NCI-H345 treated with DMSO at 0.1 percent for 48 hours (cell line): ENCODE measurements at regions not wholly inside any gene's neighbourhood (a gene's known extent, or its start where the extent isn't known, plus 50 kb on each side); places are given as distances from the start of the nearest gene placed in this dataset.

ENCODE experiments used
- DNase-seq: peaks from one replicate; lab custom pipeline; 2025; ENCODE audit not compliant: unreplicated experiment; lab: John Stamatoyannopoulos, UW

GRCh38 chr12:127656266-127656665 is 610.7 kb upstream of the TMEM132C start:
- no peak for DNase-seq

GRCh38 chr12:127657036-127657435 is 609.9 kb upstream of the TMEM132C start:
- no peak for DNase-seq

DNA sequence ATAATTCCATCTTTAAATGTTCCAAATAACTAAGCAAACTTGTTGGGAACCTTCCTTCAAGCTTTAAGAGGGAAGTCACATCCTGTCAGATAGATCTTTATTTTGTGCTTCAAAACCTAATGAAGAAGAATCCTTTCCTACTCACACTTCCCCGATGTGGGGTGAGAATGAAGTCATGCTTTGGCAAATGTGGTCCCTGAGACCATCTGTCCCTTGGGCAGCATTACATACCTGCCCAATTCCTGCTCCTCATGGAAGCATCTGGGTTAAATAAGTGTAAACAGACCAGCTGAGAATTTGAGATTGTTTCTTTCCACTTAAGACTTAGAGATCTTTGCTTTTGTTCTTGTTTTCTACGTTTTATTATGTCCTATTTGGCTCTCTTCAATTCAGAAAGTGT is 606.0 kb upstream of the TMEM132C start:
- DNase-seq: no peak

GRCh38 chr12:127663716-127664115 is 603.3 kb upstream of the TMEM132C start:
- no peak for DNase-seq

DNA sequence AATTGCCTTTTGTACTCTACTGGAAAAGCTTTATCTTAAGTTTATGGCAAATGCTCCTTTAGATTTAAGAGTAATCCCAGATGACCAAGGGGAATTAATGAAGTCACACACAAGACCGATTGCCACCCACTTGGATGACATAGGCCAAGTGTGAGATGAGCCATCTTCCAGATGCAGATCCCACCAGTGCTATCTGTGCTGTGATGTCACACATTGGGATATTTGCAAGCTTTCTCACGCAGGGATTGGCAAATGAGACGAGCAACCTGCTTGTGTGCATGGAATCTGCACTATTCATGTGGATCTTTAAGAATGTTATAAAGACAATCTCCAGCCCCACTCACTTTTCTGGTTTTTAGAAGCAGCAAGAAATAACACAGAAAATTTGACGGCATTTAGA is 602.1 kb upstream of the TMEM132C start:
- no peak for DNase-seq

- DNase-seq: no peak
Measured at GRCh38 chr12:127667131-127667685, 599.8 kb upstream of the TMEM132C start.

GRCh38 chr12:127670294-127670693 is 596.7 kb upstream of the TMEM132C start:
- DNase-seq: no peak

- DNase-seq: no peak
Measured at GRCh38 chr12:127670796-127671195, 596.2 kb upstream of the TMEM132C start.

DNA sequence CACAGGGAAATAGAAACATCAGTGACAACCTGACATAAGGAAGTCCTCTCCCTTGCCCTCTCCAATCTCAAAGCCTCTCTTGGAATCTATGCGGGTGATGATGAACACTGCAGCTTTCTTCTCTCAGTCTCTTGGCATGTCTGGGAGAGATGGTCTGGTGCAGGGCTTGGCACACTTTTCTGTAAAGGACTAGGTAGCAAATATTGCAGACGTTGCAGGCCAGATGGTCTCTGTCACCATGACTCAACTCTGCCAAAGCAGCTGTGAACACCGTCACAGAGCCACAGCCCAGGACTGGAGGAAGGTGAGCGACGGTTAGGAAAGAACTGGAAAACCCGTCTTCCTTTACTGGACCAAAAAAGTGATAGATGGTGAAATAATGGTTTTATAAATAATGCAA is 591.0 kb upstream of the TMEM132C start:
- DNase-seq: no peak

GRCh38 chr12:127677537-127678131 is 589.3 kb upstream of the TMEM132C start:
- peak; percentile 49 for DNase-seq

DNA sequence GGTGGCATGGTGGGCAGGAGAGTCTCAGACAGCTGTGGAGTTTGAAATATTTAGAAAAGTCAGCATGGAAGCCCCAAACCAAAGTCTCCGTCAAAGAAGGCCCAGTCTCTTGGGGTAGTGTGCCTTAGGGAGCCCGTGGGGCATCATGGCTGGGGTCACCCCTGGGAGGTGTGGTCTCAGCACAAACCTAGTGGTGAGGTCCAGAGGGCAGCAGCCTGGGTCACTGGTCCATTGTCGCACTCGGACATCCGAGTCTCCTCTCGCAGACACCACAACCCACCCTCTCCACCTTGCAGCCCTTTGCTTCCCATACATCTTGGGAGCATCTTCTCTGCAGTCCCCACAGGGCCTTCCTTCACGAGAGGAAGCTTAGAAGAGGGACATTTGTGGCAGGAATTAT is 588.0 kb upstream of the TMEM132C start:
- no peak for DNase-seq

GRCh38 chr12:127680516-127680915 is 586.5 kb upstream of the TMEM132C start:
- DNase-seq: no peak

DNA sequence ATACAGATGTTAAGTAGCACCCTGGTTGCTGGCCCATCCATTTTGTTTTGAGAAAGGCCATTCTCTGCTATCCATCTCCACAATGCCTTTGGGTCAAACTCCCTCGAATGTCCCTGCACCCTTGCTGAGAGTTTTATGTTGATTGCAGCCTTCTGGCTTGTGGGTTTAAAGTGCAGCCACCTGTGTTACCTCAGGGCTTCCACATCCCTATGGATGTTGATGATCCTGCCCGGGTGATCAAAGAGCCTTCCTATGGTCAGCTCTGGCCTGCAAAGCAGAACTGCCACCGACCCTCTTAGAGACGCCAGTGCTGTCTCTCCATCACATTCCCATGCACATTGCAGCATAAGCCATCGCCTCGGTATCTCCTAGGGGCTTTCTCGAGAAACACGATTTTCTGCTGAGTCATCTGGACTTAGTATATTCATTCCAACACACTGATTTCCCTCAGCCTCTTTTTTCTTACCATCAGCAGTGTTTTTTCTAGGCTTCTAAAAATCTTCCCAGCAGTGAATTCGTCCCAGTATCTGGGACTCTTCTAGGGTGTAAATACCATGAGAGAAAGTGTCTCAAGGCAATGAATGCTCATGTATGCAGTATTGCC is 585.7 kb upstream of the TMEM132C start:
- DNase-seq: no peak

GRCh38 chr12:127685491-127685890 is 581.5 kb upstream of the TMEM132C start:
- no peak for DNase-seq

DNA sequence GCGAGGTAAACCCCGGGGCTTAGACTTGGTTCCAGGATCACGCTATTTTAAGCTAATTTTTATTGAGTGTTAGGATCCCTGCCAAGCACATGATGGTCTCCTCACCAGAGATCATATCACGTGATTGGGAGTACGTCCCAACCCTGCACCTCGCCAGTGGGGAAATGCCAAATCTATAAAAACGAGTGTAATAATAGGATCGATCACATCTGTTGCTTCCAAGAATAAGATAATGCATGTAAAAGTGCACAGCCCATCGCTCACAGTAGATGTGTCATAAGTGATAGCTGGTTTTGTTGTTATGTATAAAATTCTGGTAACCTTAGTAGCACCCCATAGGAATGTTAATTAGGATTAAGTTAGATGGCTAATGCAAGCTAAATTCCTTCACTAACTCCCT is 581.0 kb upstream of the TMEM132C start:
- no peak for DNase-seq

DNA sequence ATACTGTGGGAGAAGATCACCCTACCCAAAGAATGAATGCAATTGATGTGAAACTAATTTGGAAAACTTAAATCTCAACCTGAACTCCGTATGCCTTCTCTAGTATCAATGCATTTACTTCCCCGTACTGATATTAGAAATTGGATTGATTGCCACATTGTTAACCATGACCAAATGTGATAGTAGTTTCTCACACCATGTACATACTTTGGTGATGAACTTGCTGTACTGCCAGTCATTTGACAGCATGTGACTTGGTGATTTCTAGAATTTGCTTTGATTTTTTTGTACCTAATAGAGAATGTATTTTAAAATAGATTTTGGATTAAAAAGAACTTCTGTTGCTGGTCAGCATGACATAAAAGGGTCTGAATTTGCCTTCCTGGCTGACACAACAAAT is 579.8 kb upstream of the TMEM132C start:
- no peak for DNase-seq

GRCh38 chr12:127688906-127689428 is 578.0 kb upstream of the TMEM132C start:
- DNase-seq: no peak

DNA sequence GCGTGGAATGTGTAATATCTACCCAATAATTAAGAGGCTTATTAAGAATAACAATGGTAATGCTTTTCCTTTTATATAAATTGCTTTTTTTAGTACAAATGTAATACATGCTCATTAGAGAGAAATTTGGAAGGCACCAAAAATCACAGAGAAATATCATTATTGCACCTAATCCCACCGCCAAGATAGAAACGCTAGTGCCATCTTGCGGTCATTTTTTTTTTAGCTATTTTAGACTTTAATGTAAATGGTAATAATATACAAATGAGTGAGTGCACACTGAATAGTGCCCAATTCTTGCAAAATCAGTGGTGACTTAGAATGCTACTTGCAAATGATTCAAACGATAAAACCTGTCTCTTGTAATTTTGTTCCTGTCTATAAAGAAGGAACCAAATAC is 576.8 kb upstream of the TMEM132C start:
- no peak for DNase-seq

- DNase-seq: no peak
Measured at GRCh38 chr12:127696963-127697362, 570.0 kb upstream of the TMEM132C start.

DNA sequence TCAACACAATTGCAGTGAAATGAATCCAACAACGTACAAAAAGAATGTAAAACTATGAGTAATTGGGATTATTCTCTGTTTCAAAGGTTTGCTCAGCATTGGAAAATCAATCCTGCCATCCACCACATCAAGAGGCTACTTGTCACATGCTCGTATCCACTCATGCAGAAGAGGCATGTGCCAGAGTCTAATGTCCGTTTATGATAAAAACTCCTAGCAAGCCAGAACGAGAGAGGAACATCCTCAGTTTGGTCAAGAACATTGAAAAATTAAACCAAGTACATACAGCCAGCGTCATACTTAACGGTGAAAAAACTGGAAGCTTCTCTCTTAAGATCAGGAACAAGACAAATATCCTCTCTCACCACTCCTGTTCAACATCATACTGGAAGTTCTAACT is 563.9 kb upstream of the TMEM132C start:
- DNase-seq: no peak

DNA sequence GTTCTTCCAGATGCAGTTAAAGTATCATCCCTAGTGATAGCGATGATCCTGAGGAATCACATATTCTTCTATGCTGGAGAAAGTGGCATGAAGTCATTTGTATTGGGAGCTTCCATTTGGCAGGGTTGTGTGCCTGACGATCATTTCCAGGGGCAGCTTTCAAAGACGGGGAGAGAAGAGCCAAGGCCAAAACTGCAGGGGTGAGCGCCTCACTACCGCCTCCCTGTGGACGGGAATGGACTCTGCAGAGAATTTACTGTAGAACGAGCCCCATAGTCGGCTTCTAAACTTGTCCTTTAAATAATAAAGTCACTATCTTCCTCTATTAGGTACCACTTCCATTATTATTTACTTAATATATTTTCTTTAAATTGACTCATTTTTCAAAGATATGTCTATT is 555.9 kb upstream of the TMEM132C start:
- no peak for DNase-seq

DNA sequence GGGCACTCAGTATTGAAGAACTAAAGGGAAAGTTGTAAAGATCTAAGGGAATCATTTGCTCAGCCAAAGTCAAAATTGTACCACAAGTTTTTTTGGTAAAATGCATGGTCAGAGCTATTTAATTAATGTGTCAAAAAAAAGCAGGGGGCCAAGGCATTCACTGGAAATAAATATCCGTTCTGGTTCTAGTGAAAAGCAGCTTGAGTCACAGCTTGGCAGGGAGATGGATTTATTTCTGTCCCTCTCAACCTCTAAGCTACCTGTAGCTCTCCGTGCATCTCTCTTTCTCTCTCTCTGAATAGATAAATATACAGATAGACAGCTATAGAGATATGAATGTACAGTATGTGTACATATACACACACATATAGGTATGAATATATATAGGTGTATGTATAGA is 554.4 kb upstream of the TMEM132C start:
- DNase-seq: no peak

DNA sequence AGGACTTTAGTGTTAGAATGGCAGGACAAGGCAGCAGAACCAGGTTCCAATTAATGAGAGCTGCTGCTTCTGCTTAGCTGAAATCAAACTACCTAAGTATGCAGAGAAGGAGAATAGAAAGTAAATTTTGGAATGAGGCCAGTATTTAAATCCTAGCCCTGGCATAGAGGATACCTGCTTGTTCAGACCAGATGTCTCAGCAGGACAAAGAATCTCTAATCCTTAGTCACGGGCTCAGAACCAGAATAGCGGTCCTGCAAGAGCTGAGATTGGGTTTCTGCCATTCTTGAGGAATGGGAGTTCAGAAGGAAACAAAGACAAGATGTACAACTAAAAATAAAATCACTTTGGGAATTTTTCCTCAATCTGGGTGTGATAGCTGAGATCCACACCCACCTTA is 550.8 kb upstream of the TMEM132C start:
- DNase-seq: no peak
